ENCODE measurements at regions not wholly inside any gene's neighbourhood (a gene's known extent, or its start where the extent isn't known, plus 50 kb on each side); places are given as distances from the start of the nearest gene placed in this dataset.

GRCh38 chr4:12924253-12924652, 559.9 kb downstream of the RAB28 start:
- ATAC-seq, result no peak

GRCh38 chr4:12912896-12913418, 571.2 kb downstream of the RAB28 start:
- WGBS (ENCODE audit: low lambda C conversion rate), result 29% methylated on average over 1 of the region's 2 CpGs
- Histone ChIP-seq H4K20me1 (ENCODE audit: insufficient read depth, low read length) (no peaks in the 10 kb centered on the region), H2AFZ (ENCODE audit: low read length) (no peak overlapping the region), H3K79me2 (ENCODE audit: insufficient read depth, low read length) (no peaks in the 10 kb centered on the region), H3K4me2 (ENCODE audit: low read depth, low read length) (no peak overlapping the region; the same call in 1 of the 2 replicates), H3K4me3 (replicated peaks in 1 of 3; ENCODE audit: insufficient read depth in 1 of 3, low read depth in 2 of 3, low read length in 3 of 3) (no peak overlapping the region), H3K9me3 (ENCODE audit: low read length) (peaks cover 8% of the 10 kb centered on the region), H3K36me3 (replicated peaks in 1 of 2; ENCODE audit: control insufficient read depth in 1 of 2, insufficient read depth in 2 of 2, low read length in 2 of 2) (no peaks in the 10 kb centered on the region), H3K4me1 (ENCODE audit: insufficient read depth, low read length) (peaks cover 15% of the 10 kb centered on the region), H3K27me3 (ENCODE audit: control insufficient read depth in 1 of 2, insufficient read depth in 2 of 2, low read length in 2 of 2) (no peaks in the 10 kb centered on the region), H3K9ac (ENCODE audit: insufficient read depth, low read depth, low read length) (0 out of 2 replicates have a peak overlapping the region, but pooled peaks have one; percentile 21), H3K27ac (ENCODE audit: extremely low read length, insufficient read depth, low read length) (no peak overlapping the region)
- BruUV-seq (replicated peaks), result no TSS peak
- ATAC-seq (peak; percentile 70), FAIRE-seq (no peak), DNase-seq (ENCODE audit: low spot score) (no peak)
- ChIA-PET CTCF (ENCODE audit: low intra/inter-chr PET ratio, low total read pairs) (no interaction called here), POLR2A (interaction anchor here (0.9 to 2.4 kb wide), 3 partner anchors 9 to 37 kb away, joined by 3 to 20 read pairs (median 4); no protein-coding TSS in a partner anchor)
- in situ Hi-C loops (cut with HindIII; ENCODE audit: extremely low pct_ligation_motif_present, low pct_unique_long_range_greater_than_20kb) (no loop called here), intact Hi-C loops (cut with micrococcal nuclease; ENCODE audit: unreplicated experiment) (no loop called here)
- TF ChIP-seq, protein P1, sequence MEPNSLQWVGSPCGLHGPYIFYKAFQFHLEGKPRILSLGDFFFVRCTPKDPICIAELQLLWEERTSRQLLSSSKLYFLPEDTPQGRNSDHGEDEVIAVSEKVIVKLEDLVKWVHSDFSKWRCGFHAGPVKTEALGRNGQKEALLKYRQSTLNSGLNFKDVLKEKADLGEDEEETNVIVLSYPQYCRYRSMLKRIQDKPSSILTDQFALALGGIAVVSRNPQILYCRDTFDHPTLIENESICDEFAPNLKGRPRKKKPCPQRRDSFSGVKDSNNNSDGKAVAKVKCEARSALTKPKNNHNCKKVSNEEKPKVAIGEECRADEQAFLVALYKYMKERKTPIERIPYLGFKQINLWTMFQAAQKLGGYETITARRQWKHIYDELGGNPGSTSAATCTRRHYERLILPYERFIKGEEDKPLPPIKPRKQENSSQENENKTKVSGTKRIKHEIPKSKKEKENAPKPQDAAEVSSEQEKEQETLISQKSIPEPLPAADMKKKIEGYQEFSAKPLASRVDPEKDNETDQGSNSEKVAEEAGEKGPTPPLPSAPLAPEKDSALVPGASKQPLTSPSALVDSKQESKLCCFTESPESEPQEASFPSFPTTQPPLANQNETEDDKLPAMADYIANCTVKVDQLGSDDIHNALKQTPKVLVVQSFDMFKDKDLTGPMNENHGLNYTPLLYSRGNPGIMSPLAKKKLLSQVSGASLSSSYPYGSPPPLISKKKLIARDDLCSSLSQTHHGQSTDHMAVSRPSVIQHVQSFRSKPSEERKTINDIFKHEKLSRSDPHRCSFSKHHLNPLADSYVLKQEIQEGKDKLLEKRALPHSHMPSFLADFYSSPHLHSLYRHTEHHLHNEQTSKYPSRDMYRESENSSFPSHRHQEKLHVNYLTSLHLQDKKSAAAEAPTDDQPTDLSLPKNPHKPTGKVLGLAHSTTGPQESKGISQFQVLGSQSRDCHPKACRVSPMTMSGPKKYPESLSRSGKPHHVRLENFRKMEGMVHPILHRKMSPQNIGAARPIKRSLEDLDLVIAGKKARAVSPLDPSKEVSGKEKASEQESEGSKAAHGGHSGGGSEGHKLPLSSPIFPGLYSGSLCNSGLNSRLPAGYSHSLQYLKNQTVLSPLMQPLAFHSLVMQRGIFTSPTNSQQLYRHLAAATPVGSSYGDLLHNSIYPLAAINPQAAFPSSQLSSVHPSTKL (CRISPR knock-in tag; IDR thresholded peaks at IDR 0.05), result peak; percentile 52; the same call in 1 of the 2 replicates
- TF ChIP-seq GABPA (IDR thresholded peaks at IDR 0.05; ENCODE audit: low read depth, low read length), result no peak
- TF ChIP-seq GABPA (CRISPR knock-in tag; IDR thresholded peaks at IDR 0.05; ENCODE audit: low read depth), result 0 out of 2 replicates have a peak, but pooled peaks have one; percentile 27
- peak; percentile 58 for TF ChIP-seq RXRB (CRISPR knock-in tag; IDR thresholded peaks at IDR 0.05; ENCODE audit: borderline replicate concordance)
- no peak for TF ChIP-seq NR2F6 (IDR thresholded peaks at IDR 0.05)
- 0 out of 2 replicates have a peak, but pooled peaks have one; percentile 24 for TF ChIP-seq NR2F6 (CRISPR knock-in tag; IDR thresholded peaks at IDR 0.05)
- TF ChIP-seq, protein P2, sequence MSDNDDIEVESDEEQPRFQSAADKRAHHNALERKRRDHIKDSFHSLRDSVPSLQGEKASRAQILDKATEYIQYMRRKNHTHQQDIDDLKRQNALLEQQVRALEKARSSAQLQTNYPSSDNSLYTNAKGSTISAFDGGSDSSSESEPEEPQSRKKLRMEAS (IDR thresholded peaks at IDR 0.05), result peak; percentile 39; the same call in 1 of the 2 replicates
- no peak for TF ChIP-seq HDAC6 (IDR thresholded peaks at IDR 0.05; ENCODE audit: low read depth, low read length)
- TF ChIP-seq RARA (CRISPR knock-in tag; IDR thresholded peaks at IDR 0.05), result peak; percentile 77
- TF ChIP-seq, protein P3, sequence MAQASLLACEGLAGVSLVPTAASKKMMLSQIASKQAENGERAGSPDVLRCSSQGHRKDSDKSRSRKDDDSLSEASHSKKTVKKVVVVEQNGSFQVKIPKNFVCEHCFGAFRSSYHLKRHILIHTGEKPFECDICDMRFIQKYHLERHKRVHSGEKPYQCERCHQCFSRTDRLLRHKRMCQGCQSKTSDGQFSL (CRISPR knock-in tag; IDR thresholded peaks at IDR 0.05), result no peak
- no peak for TF ChIP-seq U2AF1 (optimal IDR thresholded peaks at IDR 0.05; ENCODE audit: low read depth, low read length)

More at GRCh38 chr4:12924253-12924652, 559.9 kb downstream of the RAB28 start:
- no peak for FAIRE-seq
- Histone ChIP-seq H3K79me2 (ENCODE audit: insufficient read depth, low read length) (no peaks in the 10 kb centered on the region), H3K4me3 (replicated peaks in 1 of 3; ENCODE audit: insufficient read depth in 1 of 3, low read depth in 2 of 3, low read length in 3 of 3) (no peak overlapping the region), H3K9ac (ENCODE audit: insufficient read depth, low read depth, low read length) (no peak overlapping the region), H3K4me1 (ENCODE audit: insufficient read depth, low read length) (peaks cover 47% of the 10 kb centered on the region), H3K9me3 (ENCODE audit: low read length) (no peaks in the 10 kb centered on the region), H3K27ac (ENCODE audit: extremely low read length, insufficient read depth, low read length) (peak overlapping the region; percentile 76), H4K20me1 (ENCODE audit: insufficient read depth, low read length) (no peaks in the 10 kb centered on the region), H3K27me3 (ENCODE audit: control insufficient read depth in 1 of 2, insufficient read depth in 2 of 2, low read length in 2 of 2) (no peaks in the 10 kb centered on the region), H2AFZ (ENCODE audit: low read length) (no peak overlapping the region), H3K36me3 (replicated peaks in 1 of 2; ENCODE audit: control insufficient read depth in 1 of 2, insufficient read depth in 2 of 2, low read length in 2 of 2) (no peaks in the 10 kb centered on the region), H3K4me2 (ENCODE audit: low read depth, low read length) (no peak overlapping the region)
- in situ Hi-C loops (cut with HindIII; ENCODE audit: extremely low pct_ligation_motif_present, low pct_unique_long_range_greater_than_20kb), result no loop called here
- CTCF ChIA-PET (ENCODE audit: low intra/inter-chr PET ratio, low total read pairs), result no interaction called here
- TF ChIP-seq, protein P2 (IDR thresholded peaks at IDR 0.05), result peak; percentile 15; the same call in 1 of the 2 replicates
- TF ChIP-seq ZNF251 (CRISPR knock-in tag; IDR thresholded peaks at IDR 0.05) (no peak), ATF7 (IDR thresholded peaks at IDR 0.05) (no peak), ATF7 (CRISPR knock-in tag; IDR thresholded peaks at IDR 0.05) (no peak)
- TF ChIP-seq, protein P4, sequence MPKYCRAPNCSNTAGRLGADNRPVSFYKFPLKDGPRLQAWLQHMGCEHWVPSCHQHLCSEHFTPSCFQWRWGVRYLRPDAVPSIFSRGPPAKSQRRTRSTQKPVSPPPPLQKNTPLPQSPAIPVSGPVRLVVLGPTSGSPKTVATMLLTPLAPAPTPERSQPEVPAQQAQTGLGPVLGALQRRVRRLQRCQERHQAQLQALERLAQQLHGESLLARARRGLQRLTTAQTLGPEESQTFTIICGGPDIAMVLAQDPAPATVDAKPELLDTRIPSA (CRISPR knock-in tag; IDR thresholded peaks at IDR 0.05; ENCODE audit: borderline replicate concordance), result no peak
- no TSS peak for BruUV-seq (replicated peaks)
- no peak for DNase-seq (ENCODE audit: low spot score)
- WGBS (ENCODE audit: low lambda C conversion rate), result 100% methylated on average over 4 of the region's 4 CpGs
- intact Hi-C loops (cut with micrococcal nuclease; ENCODE audit: unreplicated experiment), result no loop called here
- POLR2A ChIA-PET, result interaction anchor here (1.3 to 3.0 kb wide), 4 partner anchors 9 to 71 kb away, joined by 3 to 20 read pairs (median 8); no protein-coding TSS in a partner anchor

Data from HepG2 (cell line).